Liver (tissue), 8 donors: ENCODE measurements at regions not wholly inside any gene's neighbourhood (a gene's known extent, or its start where the extent isn't known, plus 50 kb on each side); places are given as distances from the start of the nearest gene placed in this dataset.

Source experiments
- DNase-seq: peaks from one replicate; pipeline ENCODE4 v3.0.0-alpha.2; 2017; ENCODE audit warnings: low spot score
- H3K27ac ChIP-seq, 2 donors: one replicate each; pipeline ENCODE4 v1.7.0; 2013; ENCODE audit warnings: inconsistent platforms in 2 of 2, low read length in 2 of 2, control low read depth in 1 of 2, low read depth in 1 of 2, mild to moderate bottlenecking in 1 of 2
- H3K27me3 ChIP-seq, 4 donors: one replicate each; pipeline versions ENCODE4 v1.6.1 to v1.7.0; 2013; ENCODE audit warnings: low read length in 3 of 4, inconsistent platforms in 1 of 4, mild to moderate bottlenecking in 1 of 4, moderate library complexity in 1 of 4; ENCODE audit not compliant: control insufficient read depth in 4 of 4, insufficient read depth in 4 of 4
- H3K36me3 ChIP-seq, 4 donors: one replicate each; pipeline versions ENCODE4 v1.6.1 to v1.7.0; 2013; ENCODE audit warnings: low read length in 3 of 4, mild to moderate bottlenecking in 3 of 4, low read depth in 1 of 4, moderate library complexity in 1 of 4; ENCODE audit not compliant: control insufficient read depth in 4 of 4, insufficient read depth in 3 of 4
- H3K4me1 ChIP-seq, 4 donors: one replicate each; pipeline versions ENCODE4 v1.6.1 to v1.7.0; 2013; ENCODE audit warnings: low read length in 3 of 4, mild to moderate bottlenecking in 3 of 4, moderate library complexity in 1 of 4; ENCODE audit not compliant: control insufficient read depth in 4 of 4, insufficient read depth in 4 of 4
- H3K4me3 ChIP-seq, 3 donors: one replicate each; pipeline versions ENCODE4 v1.6.1 to v1.7.0; 2013; ENCODE audit warnings: low read length in 3 of 3, control low read depth in 1 of 3, low read depth in 1 of 3, mild to moderate bottlenecking in 1 of 3
- H3K9ac ChIP-seq, 2 donors: one replicate each; pipeline ENCODE4 v1.7.0; 2013; ENCODE audit warnings: low read length in 2 of 2, mild to moderate bottlenecking in 2 of 2, moderate library complexity in 2 of 2, control low read depth in 1 of 2, low read depth in 1 of 2
- H3K9me3 ChIP-seq, 4 donors: one replicate each; pipeline versions ENCODE4 v1.6.1 to v1.7.0; 2013; ENCODE audit warnings: low read length in 3 of 4; ENCODE audit not compliant: control insufficient read depth in 4 of 4
- ATF3 ChIP-seq: IDR thresholded peaks from 2 replicates; pipeline ENCODE4 v1.6.1; 2016; ENCODE audit warnings: antibody characterized with exemption
- CTCF ChIP-seq: fragments of 150-350 bp; IDR thresholded peaks from 2 replicates; pipeline ENCODE4 v1.5.1; 2017; ENCODE audit warnings: improper control_type of control experiment, low read depth, low read length; ENCODE audit not compliant: missing input control
- EGR1 ChIP-seq, 2 donors: IDR thresholded peaks; 2 replicates each; pipeline ENCODE4 v1.6.1; 2016 to 2018; ENCODE audit warnings: antibody characterized with exemption in 2 of 2, low read depth in 2 of 2
- FOXA1 ChIP-seq: IDR thresholded peaks from 2 replicates; pipeline ENCODE4 v1.6.1; 2016; ENCODE audit warnings: antibody characterized with exemption
- FOXA2 ChIP-seq: IDR thresholded peaks from 2 replicates; pipeline ENCODE4 v1.6.1; 2016; ENCODE audit warnings: antibody characterized with exemption
- GABPA ChIP-seq, 2 donors: IDR thresholded peaks in 1 of 2; conservative IDR thresholded peaks in 1 of 2; 2 replicates each; pipeline ENCODE4 v1.6.1; 2016; ENCODE audit warnings: antibody characterized with exemption in 2 of 2, mild to moderate bottlenecking in 1 of 2, moderate library complexity in 1 of 2
- HNF4A ChIP-seq, 2 donors: conservative IDR thresholded peaks; 2 replicates each; pipeline ENCODE4 v1.6.1; 2016; ENCODE audit warnings: antibody characterized with exemption in 2 of 2, mild to moderate bottlenecking in 2 of 2
- HNF4G ChIP-seq: IDR thresholded peaks from 2 replicates; pipeline ENCODE4 v1.6.1; 2016; ENCODE audit warnings: antibody characterized with exemption
- JUND ChIP-seq, 2 donors: IDR thresholded peaks; 2 replicates each; pipeline ENCODE4 v1.6.1; 2016; ENCODE audit warnings: antibody characterized with exemption in 2 of 2
- MAX ChIP-seq: IDR thresholded peaks from 2 replicates; pipeline ENCODE4 v1.6.1; 2016; ENCODE audit warnings: antibody characterized with exemption
- NR2F2 ChIP-seq: IDR thresholded peaks from 2 replicates; pipeline ENCODE4 v1.6.1; 2016; ENCODE audit warnings: antibody characterized with exemption
- RAD21 ChIP-seq, 2 donors: IDR thresholded peaks; 2 replicates each; pipeline ENCODE4 v1.6.1; 2016; ENCODE audit warnings: antibody characterized with exemption in 2 of 2, mild to moderate bottlenecking in 2 of 2
- REST ChIP-seq: IDR thresholded peaks from 2 replicates; pipeline ENCODE4 v1.6.1; 2016; ENCODE audit warnings: antibody characterized with exemption, mild to moderate bottlenecking
- RXRA ChIP-seq, 2 donors: IDR thresholded peaks; 2 replicates each; pipeline ENCODE4 v1.6.1; 2017 to 2018; ENCODE audit warnings: antibody characterized with exemption in 2 of 2, mild to moderate bottlenecking in 1 of 2
- SP1 ChIP-seq: IDR thresholded peaks from 2 replicates; pipeline ENCODE4 v1.6.1; 2018; ENCODE audit warnings: antibody characterized with exemption, mild to moderate bottlenecking
- TAF1 ChIP-seq: conservative IDR thresholded peaks from 2 replicates; pipeline ENCODE4 v1.6.1; 2016; ENCODE audit warnings: antibody characterized with exemption, mild to moderate bottlenecking
- YY1 ChIP-seq: IDR thresholded peaks from 2 replicates; pipeline ENCODE4 v1.6.1; 2016; ENCODE audit warnings: antibody characterized with exemption, mild to moderate bottlenecking
- ZBTB33 ChIP-seq: IDR thresholded peaks from 2 replicates; pipeline ENCODE4 v1.6.1; 2016; ENCODE audit warnings: antibody characterized with exemption
- WGBS: extraction: QIAGEN DNeasy Blood & Tissue Kit; methylation state at CpG from one replicate; pipeline ENCODE4 v1.1.7; 2013; 5-methylcytosine and 5-hydroxymethylcytosine counted together
- donor health status: healthy.
- donor health status: healthy.
- donor health status: healthy.
- donor health status: healthy.
- donor health status: healthy.

- 42% methylated on average over 5 of the region's 5 CpGs for WGBS
- no peak overlapping the region for H3K4me3 ChIP-seq
- DNase-seq: no peak
- peaks cover 0 to 16% (median 0%) of the 10 kb centered on the region in 4 donors for H3K4me1 ChIP-seq
- TF ChIP-seq RAD21 (IDR thresholded peaks at IDR 0.05) (no peak), EGR1 (IDR thresholded peaks at IDR 0.05; ENCODE audit: low read depth in 2 of 2) (no peak), REST (no peak), YY1 (no peak), CTCF (no peak), FOXA1 (no peak), TAF1 (no peak), MAX (no peak), SP1 (no peak), ATF3 (no peak), JUND (IDR thresholded peaks at IDR 0.05) (no peak), FOXA2 (no peak), HNF4G (no peak), ZBTB33 (no peak), NR2F2 (no peak), RXRA (IDR thresholded peaks at IDR 0.05) (no peak), HNF4A (conservative IDR thresholded peaks at IDR 0.05) (no peak), GABPA (IDR thresholded peaks at IDR 0.05 in 1 of 2, conservative IDR thresholded peaks at IDR 0.05 in 1 of 2) (no peak)
- no peak overlapping the region for H3K9ac ChIP-seq
- no peaks in the 10 kb centered on the region for H3K9me3 ChIP-seq
- no peak overlapping the region for H3K27ac ChIP-seq
- no peaks in the 10 kb centered on the region for H3K36me3 ChIP-seq
- peaks cover 0 to 3% (median 1%) of the 10 kb centered on the region in 4 donors for H3K27me3 ChIP-seq
These were observed 195.0 kb downstream of the ENGASE start for GRCh38 chr17:79269620-79270019.
